ENCODE measurements at regions not wholly inside any gene's neighbourhood (a gene's known extent, or its start where the extent isn't known, plus 50 kb on each side); places are given as distances from the start of the nearest gene placed in this dataset.

GRCh38 chr3:194837457-194838127 lies 151.9 kb downstream of the FAM43A start:
- DNase-seq (ENCODE audit: low spot score): no peak

- DNase-seq (ENCODE audit: low spot score): no peak
These were observed 152.6 kb downstream of the FAM43A start for GRCh38 chr3:194838236-194838635.

- DNase-seq (ENCODE audit: low spot score): no peak
These were observed 155.2 kb downstream of the FAM43A start for GRCh38 chr3:194840661-194841514.

- no peak for DNase-seq (ENCODE audit: low spot score)
These were observed 155.8 kb downstream of the FAM43A start for GRCh38 chr3:194841515-194841841.

- DNase-seq (ENCODE audit: low spot score): no peak
These were observed 157.9 kb downstream of the FAM43A start for GRCh38 chr3:194843556-194843955.

GRCh38 chr3:194844046-194844445 lies 158.4 kb downstream of the FAM43A start:
- DNase-seq (ENCODE audit: low spot score): no peak

GRCh38 chr3:194849166-194849875 lies 163.6 kb downstream of the FAM43A start:
- no peak for DNase-seq (ENCODE audit: low spot score)

- no peak for DNase-seq (ENCODE audit: low spot score)
These were observed 165.6 kb downstream of the FAM43A start for GRCh38 chr3:194851254-194851653.

GRCh38 chr3:194851941-194852340 lies 166.3 kb downstream of the FAM43A start:
- no peak for DNase-seq (ENCODE audit: low spot score)

- DNase-seq (ENCODE audit: low spot score): no peak
These were observed 166.7 kb downstream of the FAM43A start for GRCh38 chr3:194852345-194852744.

- DNase-seq (ENCODE audit: low spot score): no peak
These were observed 167.3 kb downstream of the FAM43A start for GRCh38 chr3:194852831-194853508.

GRCh38 chr3:194854206-194854605 lies 168.5 kb downstream of the FAM43A start:
- DNase-seq (ENCODE audit: low spot score): no peak

- no peak for DNase-seq (ENCODE audit: low spot score)
These were observed 169.1 kb downstream of the FAM43A start for GRCh38 chr3:194854659-194855390.

GRCh38 chr3:194856296-194856695 lies 170.6 kb downstream of the FAM43A start:
- no peak for DNase-seq (ENCODE audit: low spot score)

- no peak for DNase-seq (ENCODE audit: low spot score)
These were observed 171.9 kb downstream of the FAM43A start for GRCh38 chr3:194857469-194858113.

- no peak for DNase-seq (ENCODE audit: low spot score)
These were observed 172.7 kb downstream of the FAM43A start for GRCh38 chr3:194858382-194858781.

GRCh38 chr3:194860725-194861124 lies 175.0 kb downstream of the FAM43A start:
- DNase-seq (ENCODE audit: low spot score): no peak

- no peak for DNase-seq (ENCODE audit: low spot score)
These were observed 175.7 kb downstream of the FAM43A start for GRCh38 chr3:194861375-194861774.

GRCh38 chr3:194865061-194865460 lies 179.4 kb downstream of the FAM43A start:
- no peak for DNase-seq (ENCODE audit: low spot score)

GRCh38 chr3:194865615-194866014 lies 179.9 kb downstream of the FAM43A start:
- DNase-seq (ENCODE audit: low spot score): no peak

- no peak for DNase-seq (ENCODE audit: low spot score)
These were observed 180.6 kb downstream of the FAM43A start for GRCh38 chr3:194866236-194866635.
